GM13977 (cell line): ENCODE measurements at regions not wholly inside any gene's neighbourhood (a gene's known extent, or its start where the extent isn't known, plus 50 kb on each side); places are given as distances from the start of the nearest gene placed in this dataset.

Experiments used
- DNase-seq: peaks from one replicate; pipeline ENCODE4 v3.0.0; 2012; ENCODE audit warnings: low spot score
- CTCF ChIP-seq: IDR thresholded peaks from 2 replicates; pipeline ENCODE4 v1.5.1; 2012; ENCODE audit warnings: mild to moderate bottlenecking, control low read depth; ENCODE audit not compliant: insufficient read depth; ENCODE audit errors: extremely low read depth, missing control alignments
- in situ Hi-C: fragments of 300-500 bp; cut with MboI; formaldehyde crosslinking; loops from one replicate; pipeline ENCODE4 v1.12.0; 2022; ENCODE audit warnings: low sequenced_read_pairs, low pct_unique_long_range_greater_than_20kb, mixed read lengths, inconsistent platforms; ENCODE audit not compliant: unreplicated experiment

GRCh38 chr17:37844977-37845293 lies 79.3 kb upstream of the TBC1D3K start:
- in situ Hi-C loops: no loop called here
- TF ChIP-seq CTCF: no peak
- DNase-seq: no peak

GRCh38 chr17:37844158-37844976 lies 79.8 kb upstream of the TBC1D3K start:
- in situ Hi-C loops: no loop called here
- peak; percentile 72 for DNase-seq
- peak; percentile 94 for TF ChIP-seq CTCF

- DNase-seq: no peak
- no peak for TF ChIP-seq CTCF
- in situ Hi-C loops: no loop called here
These were observed 81.8 kb upstream of the TBC1D3K start for GRCh38 chr17:37842401-37842800.

- no peak for DNase-seq
- no peak for TF ChIP-seq CTCF
- in situ Hi-C loops: no loop called here
These were observed 83.0 kb upstream of the TBC1D3K start for GRCh38 chr17:37841232-37841631.

GRCh38 chr17:37840576-37840975 lies 83.6 kb upstream of the TBC1D3K start:
- TF ChIP-seq CTCF: no peak
- no peak for DNase-seq
- in situ Hi-C loops: no loop called here

- no peak for TF ChIP-seq CTCF
- DNase-seq: no peak
- in situ Hi-C loops: no loop called here
These were observed 84.8 kb upstream of the TBC1D3K start for GRCh38 chr17:37839196-37839978.
